HG03095 (cell line): ENCODE measurements at regions not wholly inside any gene's neighbourhood (a gene's known extent, or its start where the extent isn't known, plus 50 kb on each side); places are given as distances from the start of the nearest gene placed in this dataset.

Source experiments
- ATAC-seq: cut with Tn5 transposase; IDR thresholded peaks from one replicate; pipeline ENCODE4 v1.9.1; 2021; ENCODE audit warnings: moderate library complexity; ENCODE audit not compliant: unreplicated experiment

DNA sequence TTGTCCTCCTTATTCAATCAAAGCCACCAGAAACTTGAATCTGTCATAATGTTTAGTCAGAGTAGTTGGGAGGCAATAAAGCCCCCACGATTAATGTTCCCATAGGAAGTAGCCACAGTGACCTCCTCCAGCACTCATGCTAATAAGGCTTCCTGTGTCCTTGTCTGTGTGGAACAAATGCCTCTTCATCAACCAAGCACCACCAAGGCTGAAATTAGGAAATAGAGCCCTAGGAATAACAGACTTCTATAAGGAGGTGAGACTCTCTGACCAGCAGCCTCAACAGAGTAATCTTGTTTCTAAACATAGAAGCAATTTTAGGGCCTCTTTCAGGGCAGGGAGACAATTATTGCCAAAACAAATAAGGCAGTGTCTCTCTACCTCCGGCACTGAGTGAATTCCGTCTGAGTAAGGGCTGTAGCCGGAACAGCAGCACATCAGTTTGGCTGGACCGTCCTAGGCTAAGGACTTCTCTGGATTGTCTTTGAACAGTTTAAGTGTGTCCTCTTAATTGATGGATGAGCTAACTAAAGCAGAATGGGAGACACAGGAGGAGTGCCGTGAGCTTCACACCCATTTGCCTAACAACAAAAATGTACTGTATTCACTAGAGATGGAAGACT lies 329.2 kb upstream of the HAND2 start:
- ATAC-seq, result no peak

DNA sequence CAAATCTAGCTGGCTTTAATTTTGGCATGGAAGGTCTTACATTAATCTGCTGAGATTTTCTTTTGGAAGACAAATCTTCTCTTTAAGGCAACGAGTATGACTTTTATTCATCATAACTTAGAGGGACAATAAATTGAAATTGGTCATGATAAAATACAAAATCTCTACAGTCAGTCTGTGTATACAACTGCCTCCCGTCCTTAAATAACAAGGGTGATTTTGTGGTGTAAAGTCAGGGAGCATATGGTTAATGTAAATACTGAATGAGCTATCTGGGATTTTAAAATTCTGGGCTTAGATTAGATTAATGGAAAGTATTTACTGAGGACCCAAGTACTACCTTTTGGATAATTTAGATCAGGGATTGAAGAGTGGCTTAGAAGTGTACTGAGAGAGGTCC lies 328.4 kb upstream of the HAND2 start:
- no peak for ATAC-seq

DNA sequence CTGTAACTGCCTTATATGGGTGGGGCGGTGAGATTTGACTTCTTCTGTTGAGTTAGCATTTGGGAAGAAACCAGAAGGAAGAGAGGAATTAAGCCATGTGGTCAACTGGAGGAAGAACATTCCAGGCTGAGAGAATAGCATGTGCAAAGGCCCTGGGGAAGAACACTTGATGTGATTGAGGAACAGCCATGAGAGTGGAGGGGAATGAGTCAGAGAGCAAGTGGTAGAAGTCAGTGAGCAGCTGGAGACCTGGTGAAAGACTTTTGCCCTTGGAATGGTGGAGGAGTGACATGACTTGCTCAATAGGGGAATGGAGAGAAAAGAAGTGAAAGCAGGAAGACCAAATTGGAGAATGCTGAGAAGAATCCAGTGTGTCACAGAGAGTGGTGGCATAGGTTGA lies 327.8 kb upstream of the HAND2 start:
- ATAC-seq, result no peak

DNA sequence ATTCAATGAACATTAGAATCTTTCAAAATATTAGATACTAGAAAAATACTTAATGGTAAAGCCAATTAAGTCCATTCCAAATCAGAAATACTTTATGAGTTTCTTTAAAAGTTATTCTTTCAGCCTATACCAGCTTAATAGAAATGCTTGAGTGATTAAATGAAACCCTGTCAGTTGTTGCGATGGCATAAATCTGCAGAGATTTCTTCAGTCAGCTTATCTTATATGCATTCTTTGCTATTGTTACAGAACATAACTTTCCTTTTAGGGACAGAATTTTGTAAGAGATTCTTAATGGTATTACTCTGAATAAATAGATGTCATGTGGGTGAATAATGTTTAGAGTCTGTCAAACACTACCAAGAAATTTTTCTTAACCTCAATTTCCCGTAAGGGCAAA lies 325.0 kb upstream of the HAND2 start:
- no peak for ATAC-seq

DNA sequence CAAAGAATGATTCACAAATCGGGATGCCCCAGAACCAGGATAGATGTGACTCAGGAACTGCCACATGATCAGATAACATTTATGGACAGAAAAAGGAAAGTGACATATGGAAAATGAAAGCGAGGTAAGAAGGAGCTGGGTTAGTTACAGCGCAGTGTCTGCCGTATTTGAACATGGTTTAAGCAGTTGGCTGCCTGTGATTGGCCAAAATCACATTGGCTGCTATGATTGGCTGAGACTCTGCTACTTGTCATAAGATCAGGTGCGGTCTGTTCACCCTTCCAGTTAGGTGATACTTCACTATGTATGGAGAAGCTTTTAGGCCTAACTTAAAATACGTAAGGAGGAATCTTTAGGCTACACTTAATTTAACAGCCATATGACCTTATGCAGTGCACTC lies 322.7 kb upstream of the HAND2 start:
- ATAC-seq, result no peak

- no peak for ATAC-seq
Measured at GRCh38 chr4:173845580-173845979, 315.6 kb upstream of the HAND2 start.

GRCh38 chr4:173839865-173840264 lies 309.8 kb upstream of the HAND2 start:
- no peak for ATAC-seq

- ATAC-seq, result no peak
Measured at GRCh38 chr4:173837517-173837916, 307.5 kb upstream of the HAND2 start.

DNA sequence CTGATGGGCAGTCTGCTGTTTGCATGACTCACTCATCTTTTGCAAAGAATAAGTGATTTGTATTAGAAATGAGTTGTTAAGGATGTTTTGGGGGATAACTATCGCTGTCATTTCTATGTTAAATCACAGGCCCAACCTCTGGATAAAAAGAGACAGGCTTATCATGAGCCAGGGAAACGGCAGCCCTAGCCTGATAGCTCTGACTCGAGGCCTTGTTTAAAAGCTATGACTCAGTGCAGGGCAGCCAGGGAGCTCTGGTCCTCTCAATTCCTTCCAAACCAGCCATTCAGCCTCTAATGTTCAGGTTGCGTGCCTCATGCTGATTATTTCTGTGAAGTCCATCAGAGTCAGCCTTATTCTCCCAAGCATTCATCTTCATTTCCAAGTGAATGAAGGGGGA lies 305.9 kb upstream of the HAND2 start:
- ATAC-seq, result no peak

- no peak for ATAC-seq
Measured at GRCh38 chr4:173834151-173834550, 304.1 kb upstream of the HAND2 start.

DNA sequence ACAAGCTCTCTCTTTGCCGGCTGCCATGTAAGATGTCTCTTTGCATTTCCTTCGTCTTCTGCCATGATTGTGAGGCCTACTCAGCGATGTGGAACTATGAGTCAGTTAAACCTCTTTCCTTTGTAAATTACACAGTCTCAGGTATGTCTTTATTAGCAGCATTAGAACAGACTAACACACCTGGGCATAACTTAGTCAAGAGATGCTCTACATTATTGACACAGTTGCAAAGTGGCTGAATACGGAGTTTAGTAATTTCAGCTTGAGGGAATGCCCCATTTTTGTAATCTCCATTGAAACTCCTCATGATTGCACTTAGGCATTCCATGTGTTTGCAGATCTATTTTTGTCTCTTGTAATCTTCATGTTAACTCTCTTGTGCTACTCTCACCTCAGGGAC lies 299.5 kb upstream of the HAND2 start:
- no peak for ATAC-seq

- no peak for ATAC-seq
Measured at GRCh38 chr4:173827707-173828106, 297.7 kb upstream of the HAND2 start.

- no peak for ATAC-seq
Measured at GRCh38 chr4:173821876-173822275, 291.8 kb upstream of the HAND2 start.

DNA sequence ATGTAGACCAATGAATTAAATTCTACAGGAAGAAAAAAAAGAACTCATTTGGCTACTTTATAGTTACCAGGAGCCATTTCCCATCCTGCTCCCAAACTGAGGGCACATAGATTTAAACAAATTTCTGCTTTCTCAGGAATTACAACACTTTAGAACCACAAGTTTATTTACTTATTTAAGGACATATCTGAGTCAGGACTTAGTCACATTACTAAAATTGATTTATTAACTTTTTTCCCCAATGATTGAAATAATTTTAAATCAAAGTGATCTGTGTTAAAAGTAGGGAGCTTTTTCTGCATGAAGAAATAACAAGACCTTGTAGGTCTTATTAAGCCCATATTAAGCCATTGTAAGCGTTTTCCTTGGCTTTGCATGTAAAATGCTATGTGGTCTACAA lies 291.0 kb upstream of the HAND2 start:
- ATAC-seq, result no peak

GRCh38 chr4:173807347-173807746 lies 277.3 kb upstream of the HAND2 start:
- no peak for ATAC-seq

DNA sequence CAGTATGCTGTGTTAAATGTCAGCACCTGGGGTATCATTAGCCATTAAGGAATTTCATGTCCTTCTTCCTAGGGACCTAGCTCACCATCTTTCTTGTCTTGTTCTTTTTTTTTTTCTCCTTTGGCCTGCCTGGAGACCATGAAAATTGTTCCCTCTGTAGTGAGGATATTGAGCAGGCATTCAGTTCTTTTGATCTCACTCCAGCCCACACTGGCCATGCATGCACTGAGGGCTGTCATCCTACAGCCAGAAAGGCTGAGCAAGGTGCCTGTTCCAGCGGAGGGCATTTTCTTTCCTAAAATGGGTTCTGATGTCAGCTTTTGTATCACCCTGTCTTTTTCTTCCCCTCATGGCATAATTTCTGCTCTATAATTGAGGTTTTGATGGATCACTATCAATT lies 275.9 kb upstream of the HAND2 start:
- no peak for ATAC-seq

GRCh38 chr4:173802662-173803022 lies 272.6 kb upstream of the HAND2 start:
- ATAC-seq, result no peak

GRCh38 chr4:173801876-173802661 lies 272.0 kb upstream of the HAND2 start:
- ATAC-seq, result no peak

DNA sequence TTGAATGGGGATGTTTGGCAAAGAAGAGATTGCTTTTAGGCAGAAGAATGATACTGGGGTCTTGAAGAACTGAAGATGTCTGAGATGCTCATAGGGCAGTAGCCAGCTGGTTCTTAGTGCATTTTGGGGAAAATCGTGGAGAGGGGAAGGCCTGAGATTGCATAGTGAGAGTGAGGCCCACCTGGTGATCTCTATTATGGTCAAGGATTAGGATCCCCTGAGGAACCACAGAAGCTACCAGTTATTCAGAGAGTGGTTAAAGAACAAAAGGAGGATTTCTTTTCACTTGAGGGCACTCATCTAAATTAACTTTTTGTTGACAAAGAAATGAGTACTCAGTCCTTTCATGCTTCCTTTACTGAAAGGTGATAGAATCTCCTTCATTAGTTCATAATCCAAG lies 271.3 kb upstream of the HAND2 start:
- no peak for ATAC-seq

GRCh38 chr4:173797296-173797695 lies 267.3 kb upstream of the HAND2 start:
- ATAC-seq, result no peak

DNA sequence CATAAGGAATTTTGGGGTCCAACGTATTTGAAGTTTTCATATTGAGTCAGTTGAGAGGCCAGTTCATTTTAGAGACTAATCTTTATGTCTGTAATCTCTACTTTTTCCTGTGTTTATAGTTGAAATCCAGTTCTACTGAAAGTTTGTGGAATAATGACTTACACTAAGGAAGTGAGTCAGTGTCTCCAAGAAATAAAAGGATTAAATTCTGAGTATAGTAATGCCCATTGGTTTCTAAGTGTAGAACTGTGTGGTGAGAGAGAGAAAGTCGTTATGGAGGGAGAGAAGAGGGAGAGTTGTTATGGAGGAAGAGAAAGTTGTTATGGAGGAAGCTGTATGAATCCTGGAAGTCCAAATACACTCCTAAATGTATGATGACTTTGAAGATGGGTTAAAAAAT lies 264.6 kb upstream of the HAND2 start:
- ATAC-seq, result no peak

- no peak for ATAC-seq
Measured at GRCh38 chr4:173793937-173794510, 264.0 kb upstream of the HAND2 start.

DNA sequence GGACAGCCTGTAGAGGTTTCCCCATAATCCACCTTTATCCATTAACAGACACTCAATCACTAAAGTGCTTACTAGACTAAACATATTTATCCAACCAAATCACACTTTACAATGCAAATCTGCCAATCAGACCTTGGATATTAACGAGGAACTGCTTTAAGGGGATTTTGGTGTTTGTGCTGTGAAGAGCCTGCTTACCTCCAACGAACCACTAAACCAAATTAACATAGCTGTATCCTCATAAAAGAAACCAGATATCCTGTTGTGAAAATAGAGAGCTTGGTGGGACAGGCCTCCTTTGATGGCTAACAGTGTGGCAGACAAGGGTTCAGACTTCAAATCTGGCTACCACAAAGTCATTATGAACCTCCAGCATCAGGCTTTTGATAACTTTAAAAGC lies 252.6 kb upstream of the HAND2 start:
- no peak for ATAC-seq
